ENCODE measurements at regions not wholly inside any gene's neighbourhood (a gene's known extent, or its start where the extent isn't known, plus 50 kb on each side); places are given as distances from the start of the nearest gene placed in this dataset.

DNA sequence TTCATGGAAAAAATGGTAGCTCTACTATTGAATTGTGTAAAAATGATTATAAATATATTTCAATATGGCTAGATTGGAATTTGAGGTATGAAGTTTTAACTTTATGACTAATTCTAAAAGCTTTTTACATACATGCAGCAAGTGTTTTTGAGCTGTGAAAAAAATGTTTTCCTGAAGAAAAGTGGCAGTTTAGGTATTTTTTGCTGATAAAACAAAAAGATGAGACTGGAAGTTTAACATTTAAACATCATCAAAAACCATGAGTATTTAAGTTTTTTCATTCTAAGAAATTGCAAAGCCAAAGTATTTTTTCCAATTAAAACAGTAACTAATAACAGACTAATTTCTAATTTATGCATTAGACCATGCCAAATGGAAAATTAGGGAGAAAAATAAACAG lies 751.1 kb downstream of the FGF9 start:
- no peak overlapping the region for H2AFZ ChIP-seq (ENCODE audit: low read length)
- Mint-ChIP-seq H3K27ac (no peak overlapping the region), H3K4me3 (no peak overlapping the region), H3K27me3 (ENCODE audit: low read depth) (no peaks in the 10 kb centered on the region), H3K4me1 (no peaks in the 10 kb centered on the region), H3K9me3 (no peaks in the 10 kb centered on the region), H3K36me3 (ENCODE audit: insufficient read depth in 1 of 3, low read depth in 3 of 3) (no peaks in the 10 kb centered on the region)
- H3K23me2 ChIP-seq (ENCODE audit: insufficient read length, low read depth, low read length, poor library complexity, severe bottlenecking), result no peaks in the 10 kb centered on the region
- H3K4ac ChIP-seq (ENCODE audit: low read depth, low read length), result no peak overlapping the region
- H3K4me1 ChIP-seq (ENCODE audit: insufficient read depth, low read length), result no peaks in the 10 kb centered on the region
- no peak overlapping the region for H3K18ac ChIP-seq (ENCODE audit: insufficient read length, low read depth, low read length)
- H4K8ac ChIP-seq (replicated peaks; ENCODE audit: insufficient read length, low read depth, low read length), result no peak overlapping the region
- H4K91ac ChIP-seq (ENCODE audit: insufficient read length, low read depth, low read length), result no peak overlapping the region
- H3K79me1 ChIP-seq (ENCODE audit: insufficient read depth, low read depth, low read length, poor library complexity, severe bottlenecking), result no peaks in the 10 kb centered on the region
- no peak overlapping the region for H4K5ac ChIP-seq (ENCODE audit: insufficient read length, low read depth, low read length)
- no peak overlapping the region for H2BK15ac ChIP-seq (ENCODE audit: low read depth, low read length)
- H2BK120ac ChIP-seq (ENCODE audit: low read depth, low read length, poor library complexity, severe bottlenecking), result no peak overlapping the region
- H3K23ac ChIP-seq (ENCODE audit: insufficient read length, low read depth, low read length), result no peak overlapping the region
- no peak overlapping the region for H3K27ac ChIP-seq (ENCODE audit: insufficient read length, low read depth, low read length)
- no peaks in the 10 kb centered on the region for H3K9me3 ChIP-seq (ENCODE audit: control insufficient read depth, low read depth, low read length)
- no peak overlapping the region for H3K14ac ChIP-seq (ENCODE audit: insufficient read depth, low read length)
- no peak overlapping the region for H3K56ac ChIP-seq (ENCODE audit: insufficient read length, low read depth, low read length)
- TF ChIP-seq, protein P1, sequence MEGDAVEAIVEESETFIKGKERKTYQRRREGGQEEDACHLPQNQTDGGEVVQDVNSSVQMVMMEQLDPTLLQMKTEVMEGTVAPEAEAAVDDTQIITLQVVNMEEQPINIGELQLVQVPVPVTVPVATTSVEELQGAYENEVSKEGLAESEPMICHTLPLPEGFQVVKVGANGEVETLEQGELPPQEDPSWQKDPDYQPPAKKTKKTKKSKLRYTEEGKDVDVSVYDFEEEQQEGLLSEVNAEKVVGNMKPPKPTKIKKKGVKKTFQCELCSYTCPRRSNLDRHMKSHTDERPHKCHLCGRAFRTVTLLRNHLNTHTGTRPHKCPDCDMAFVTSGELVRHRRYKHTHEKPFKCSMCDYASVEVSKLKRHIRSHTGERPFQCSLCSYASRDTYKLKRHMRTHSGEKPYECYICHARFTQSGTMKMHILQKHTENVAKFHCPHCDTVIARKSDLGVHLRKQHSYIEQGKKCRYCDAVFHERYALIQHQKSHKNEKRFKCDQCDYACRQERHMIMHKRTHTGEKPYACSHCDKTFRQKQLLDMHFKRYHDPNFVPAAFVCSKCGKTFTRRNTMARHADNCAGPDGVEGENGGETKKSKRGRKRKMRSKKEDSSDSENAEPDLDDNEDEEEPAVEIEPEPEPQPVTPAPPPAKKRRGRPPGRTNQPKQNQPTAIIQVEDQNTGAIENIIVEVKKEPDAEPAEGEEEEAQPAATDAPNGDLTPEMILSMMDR (conservative IDR thresholded peaks at IDR 0.05), result no peak
- no peak overlapping the region for H3K4me2 ChIP-seq (ENCODE audit: insufficient read depth, insufficient read length, low read length)
- DNase-seq, result no peak
- no peaks in the 10 kb centered on the region for H3K79me2 ChIP-seq (ENCODE audit: insufficient read depth, low read length)
- H4K20me1 ChIP-seq (ENCODE audit: control insufficient read depth, insufficient read depth, insufficient read length), result no peaks in the 10 kb centered on the region
- H2BK12ac ChIP-seq (ENCODE audit: insufficient read length, low read depth, low read length), result no peak overlapping the region
- H3K27me3 ChIP-seq (ENCODE audit: insufficient read depth, low read length), result no peaks in the 10 kb centered on the region
- no peak overlapping the region for H3K9ac ChIP-seq (ENCODE audit: extremely low read depth, insufficient read length, low read length)
- H2BK5ac ChIP-seq (ENCODE audit: insufficient read length, low read length), result no peak overlapping the region
- H3T11ph ChIP-seq (ENCODE audit: low read length), result no peak overlapping the region
- H2BK20ac ChIP-seq (ENCODE audit: low read depth, low read length, poor library complexity, severe bottlenecking), result no peak overlapping the region
- no peak overlapping the region for H2AK5ac ChIP-seq (ENCODE audit: insufficient read length, low read length)
